ENCODE measurements at regions not wholly inside any gene's neighbourhood (a gene's known extent, or its start where the extent isn't known, plus 50 kb on each side); places are given as distances from the start of the nearest gene placed in this dataset.

GRCh38 chr2:42920446-42921146 lies 128.2 kb upstream of the HAAO start:
- DNase-seq (ENCODE audit: low read depth in 2 of 2), result no peak

DNA sequence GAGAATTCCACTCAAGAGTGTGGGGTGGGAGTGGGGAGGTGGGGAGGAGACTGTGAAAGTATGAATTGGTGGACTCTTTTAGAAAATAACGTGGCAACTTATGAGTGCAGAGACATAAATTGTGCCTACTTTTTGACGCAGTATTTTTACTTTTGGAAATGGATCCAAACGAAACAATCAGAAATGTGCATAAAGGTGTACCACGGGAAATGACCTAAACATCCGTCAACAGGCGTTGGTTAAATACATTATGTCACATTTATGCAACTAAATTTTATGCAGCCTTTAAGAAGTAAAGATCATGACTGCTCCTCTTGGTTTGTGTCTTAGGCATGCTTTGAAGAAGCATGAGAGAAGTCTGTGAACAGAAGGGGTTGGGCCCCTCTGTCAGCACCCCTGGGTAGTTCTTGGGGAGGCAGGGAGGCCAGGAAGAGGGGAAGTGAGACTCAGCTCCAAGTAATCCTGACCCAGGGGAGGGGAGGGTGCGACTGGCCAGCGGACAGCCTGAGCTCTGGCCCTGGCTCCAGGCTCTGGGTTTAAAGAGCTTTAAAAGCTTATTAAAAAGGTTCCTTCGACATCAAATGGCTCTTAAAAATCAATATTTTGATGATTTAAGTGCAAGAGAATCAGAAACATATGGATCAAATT lies 126.4 kb upstream of the HAAO start:
- no peak for DNase-seq (ENCODE audit: low read depth in 2 of 2)

DNA sequence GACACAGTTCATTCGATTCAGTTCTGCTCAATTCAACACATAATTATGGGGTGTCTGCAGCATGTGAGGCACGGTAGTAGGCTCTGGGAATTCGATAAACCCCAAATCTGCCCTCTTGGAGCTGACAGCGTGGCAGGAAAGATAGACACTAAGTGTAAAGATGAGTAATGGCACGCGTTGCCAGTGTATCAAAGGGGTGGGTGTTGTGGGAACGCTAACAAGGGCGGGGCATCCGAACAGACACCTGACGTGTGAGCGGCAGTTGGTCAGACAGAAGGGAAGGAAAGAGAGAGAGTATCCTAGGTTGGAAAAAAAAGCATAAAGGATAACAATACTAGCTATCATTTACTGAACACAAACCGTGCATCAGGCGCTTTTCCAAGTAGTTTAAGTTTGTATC lies 125.7 kb upstream of the HAAO start:
- DNase-seq (ENCODE audit: low read depth in 2 of 2), result no peak

DNA sequence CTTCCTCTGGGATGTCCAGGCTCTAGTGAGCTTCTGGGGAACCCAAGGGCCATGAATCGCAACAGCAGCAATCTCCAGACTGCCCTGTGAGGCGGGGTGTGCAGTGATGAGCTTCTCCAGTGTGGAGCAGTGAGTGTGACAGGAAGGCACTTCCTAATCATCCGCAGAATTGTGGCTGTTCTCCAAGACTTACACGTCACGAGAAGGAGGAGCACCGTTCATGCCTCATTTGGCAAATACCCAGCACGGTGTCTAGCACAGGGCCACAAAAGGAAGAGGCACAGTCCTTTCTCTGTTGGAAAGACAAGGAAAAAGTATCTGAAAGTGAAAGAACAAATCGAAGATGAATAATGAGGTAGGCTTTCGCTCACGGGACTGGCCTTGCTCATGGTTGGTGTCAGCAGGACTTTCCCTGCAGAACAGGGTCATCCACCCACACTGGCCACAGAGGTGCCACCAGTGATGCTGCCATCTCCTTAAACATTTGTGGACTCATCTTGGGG lies 125.1 kb upstream of the HAAO start:
- DNase-seq (ENCODE audit: low read depth in 2 of 2), result no peak

GRCh38 chr2:42916324-42916723 lies 123.9 kb upstream of the HAAO start:
- DNase-seq (ENCODE audit: low read depth in 2 of 2), result no peak

- DNase-seq (ENCODE audit: low read depth in 2 of 2), result no peak
Observed at GRCh38 chr2:42914860-42915259, 122.5 kb upstream of the HAAO start.

GRCh38 chr2:42914314-42914713 lies 121.9 kb upstream of the HAAO start:
- DNase-seq (ENCODE audit: low read depth in 2 of 2), result no peak

DNA sequence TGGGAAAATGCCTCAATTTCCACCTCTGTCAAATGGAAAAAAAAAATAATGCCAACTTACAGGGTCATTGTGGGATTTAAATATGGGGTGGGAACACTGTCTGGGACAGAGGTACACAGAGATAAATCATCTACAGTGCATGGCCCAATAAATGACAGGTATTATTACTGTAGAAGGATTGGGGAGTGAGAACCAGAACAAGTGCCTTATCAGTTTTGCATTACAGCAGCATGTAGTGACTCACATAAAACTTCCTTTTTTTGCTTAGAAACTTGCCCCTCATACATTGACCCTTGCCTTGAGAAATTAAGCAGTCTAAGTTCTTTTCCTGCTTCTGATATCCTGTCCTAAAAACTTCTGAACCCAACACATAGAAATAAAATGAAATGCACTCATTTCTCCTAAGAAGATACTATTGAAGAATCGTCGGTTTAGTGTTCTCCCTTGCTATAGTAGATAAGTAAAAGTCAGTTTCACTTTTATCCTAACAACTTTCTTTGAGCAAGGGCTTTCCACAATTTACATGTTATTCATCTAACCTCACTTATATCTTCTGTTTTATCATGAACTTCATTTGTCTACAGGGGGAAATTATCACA lies 121.0 kb upstream of the HAAO start:
- no peak for DNase-seq (ENCODE audit: low read depth in 2 of 2)

- DNase-seq (ENCODE audit: low read depth in 2 of 2), result no peak
Observed at GRCh38 chr2:42910645-42911405, 118.4 kb upstream of the HAAO start.

DNA sequence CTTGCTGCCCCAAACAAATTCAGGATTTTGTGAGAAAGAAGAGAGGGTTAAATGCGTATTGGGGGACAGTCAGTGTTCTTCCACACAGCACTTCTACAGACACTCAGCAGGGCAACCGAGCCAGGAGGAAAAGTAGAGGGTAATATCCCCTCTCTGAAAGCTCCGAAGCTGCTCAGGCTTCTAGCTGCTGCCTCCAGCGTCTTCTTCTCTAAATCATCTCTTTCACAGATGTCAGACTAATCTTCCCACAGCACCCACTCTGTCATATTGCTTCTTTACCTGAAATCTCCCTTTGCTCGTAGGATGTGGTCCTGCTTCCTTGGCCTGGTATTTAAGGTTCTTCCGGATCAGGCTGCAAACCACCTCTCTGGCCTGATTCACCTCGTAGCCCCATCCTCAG lies 117.6 kb upstream of the HAAO start:
- no peak for DNase-seq (ENCODE audit: low read depth in 2 of 2)

DNA sequence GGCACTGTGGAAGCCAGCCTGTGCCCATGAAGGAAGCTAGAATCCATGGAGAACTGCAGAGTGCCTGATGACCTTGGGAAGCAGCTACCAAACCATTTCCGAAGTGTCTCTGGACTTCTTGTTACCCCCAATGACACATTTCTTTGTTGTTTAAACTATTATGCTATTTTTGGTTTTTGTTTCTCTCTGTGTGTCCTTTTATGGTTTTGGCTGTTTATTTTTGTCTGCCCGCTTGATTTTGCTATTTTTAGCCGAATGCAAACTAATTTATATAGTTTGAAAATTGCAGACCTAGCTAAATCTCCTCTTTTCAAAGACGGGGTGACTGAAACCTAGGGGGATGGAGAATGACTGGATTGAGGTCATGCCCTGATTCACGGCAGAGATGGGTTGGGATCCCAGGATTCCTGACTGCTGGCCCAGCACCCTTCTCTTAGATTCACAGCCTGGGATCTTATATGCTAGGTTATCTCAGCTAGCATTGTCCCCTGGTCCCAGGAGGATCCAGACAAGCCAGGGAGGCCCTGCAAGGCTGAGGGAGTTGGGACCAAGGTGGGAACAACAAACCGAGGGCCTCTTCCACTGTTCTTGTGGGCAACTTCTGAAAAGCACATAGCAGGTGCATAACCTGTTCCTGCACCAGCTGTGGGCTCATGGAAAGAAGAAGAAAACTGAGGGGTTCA lies 116.3 kb upstream of the HAAO start:
- no peak for DNase-seq (ENCODE audit: low read depth in 2 of 2)

DNA sequence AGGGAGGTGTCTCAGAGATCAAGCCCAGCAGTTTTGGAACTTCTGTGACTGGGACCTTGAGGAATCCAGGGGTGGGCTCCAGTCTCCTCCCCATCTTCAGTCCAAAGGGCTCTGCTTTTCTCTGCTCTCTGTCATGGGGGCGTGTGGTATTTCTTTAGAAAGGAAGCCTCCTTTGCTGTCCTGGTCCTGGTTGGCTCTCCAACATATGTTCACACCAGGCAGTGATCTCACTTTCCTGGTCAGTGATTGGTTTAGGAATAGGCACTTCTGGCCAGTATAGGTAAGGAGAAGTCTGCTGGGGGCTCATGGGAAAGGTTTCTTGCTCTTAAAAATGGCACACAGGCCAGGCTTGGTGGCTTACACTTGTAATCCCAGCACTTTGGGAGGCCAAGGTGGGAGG lies 115.5 kb upstream of the HAAO start:
- no peak for DNase-seq (ENCODE audit: low read depth in 2 of 2)

GRCh38 chr2:42906557-42907411 lies 114.4 kb upstream of the HAAO start:
- no peak for DNase-seq (ENCODE audit: low read depth in 2 of 2)

GRCh38 chr2:42906111-42906556 lies 113.8 kb upstream of the HAAO start:
- DNase-seq (ENCODE audit: low read depth in 2 of 2), result no peak

DNA sequence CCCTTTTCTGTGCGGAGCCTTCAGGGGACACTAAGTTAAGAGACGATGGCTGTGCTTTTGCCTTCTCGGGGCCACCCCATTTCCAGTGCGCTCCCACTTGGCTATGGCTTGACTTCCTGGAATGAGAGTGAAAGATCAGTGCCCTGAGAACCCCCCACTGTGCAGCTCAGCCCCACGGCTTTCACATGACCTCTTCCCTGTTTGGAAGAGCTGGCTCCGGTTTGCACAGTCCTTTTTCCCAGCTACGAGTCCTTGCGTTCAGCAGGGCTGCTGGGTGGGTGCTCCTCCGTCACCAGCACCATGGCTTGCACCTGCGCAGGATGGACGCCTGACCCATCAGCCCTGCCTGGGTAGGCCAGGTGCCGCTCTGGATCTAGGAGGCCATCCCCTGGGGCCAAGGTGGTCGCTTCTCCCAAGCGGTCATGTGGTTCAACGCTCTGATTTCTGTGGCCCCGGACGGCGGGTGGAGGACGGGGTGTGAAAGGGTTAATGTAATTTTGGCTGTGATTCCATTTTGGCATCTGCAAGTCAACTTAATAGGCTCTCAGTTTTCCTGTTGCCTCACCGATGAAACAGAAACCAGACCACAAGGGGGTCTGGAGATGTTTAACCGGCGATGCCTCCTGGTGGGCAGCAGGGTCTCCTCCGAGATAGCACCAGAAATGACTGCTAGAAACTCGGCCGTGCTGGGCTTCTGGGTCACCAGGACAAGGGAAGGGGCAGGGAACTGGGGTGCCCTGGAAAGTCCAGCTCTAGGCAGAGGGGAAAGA lies 113.1 kb upstream of the HAAO start:
- DNase-seq (ENCODE audit: low read depth in 2 of 2), result no peak

- DNase-seq (ENCODE audit: low read depth in 2 of 2), result no peak
Observed at GRCh38 chr2:42904576-42904876, 112.1 kb upstream of the HAAO start.

DNA sequence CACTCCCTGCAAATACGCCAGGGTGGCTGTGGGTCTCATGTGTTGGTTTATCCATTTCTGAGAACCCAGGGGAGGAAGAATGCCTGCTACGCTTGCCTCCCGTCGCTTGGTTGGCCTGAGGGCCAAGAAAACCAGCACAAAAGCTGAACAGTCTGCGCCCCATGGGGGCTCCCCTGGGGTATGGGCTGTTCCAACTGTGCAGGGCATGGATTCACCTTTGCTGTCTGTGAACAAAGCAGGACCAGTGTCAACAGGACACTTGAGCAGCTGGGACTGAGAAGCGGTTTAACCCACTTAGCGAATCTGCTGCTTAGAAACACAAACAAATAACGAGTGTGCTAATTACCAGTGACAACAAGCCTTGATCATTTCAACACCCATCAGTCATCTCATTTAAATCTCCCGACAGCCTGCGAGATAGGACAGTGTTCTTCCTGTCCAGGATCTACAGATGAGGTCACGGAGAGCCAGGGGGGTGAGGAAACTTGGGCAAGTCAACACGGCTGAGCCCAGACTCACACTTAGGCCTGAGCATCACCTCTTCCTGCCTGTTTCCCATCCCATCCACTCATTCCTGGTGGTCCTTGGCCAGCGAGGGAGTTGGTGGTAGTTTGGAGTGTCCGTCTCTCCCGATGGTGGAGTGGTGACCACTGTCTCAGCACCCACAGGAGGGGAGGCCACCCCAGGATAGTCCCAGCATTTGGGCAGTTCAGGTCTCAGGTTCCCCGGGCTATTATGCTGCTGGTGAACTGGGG lies 111.6 kb upstream of the HAAO start:
- DNase-seq (ENCODE audit: low read depth in 2 of 2), result no peak

DNA sequence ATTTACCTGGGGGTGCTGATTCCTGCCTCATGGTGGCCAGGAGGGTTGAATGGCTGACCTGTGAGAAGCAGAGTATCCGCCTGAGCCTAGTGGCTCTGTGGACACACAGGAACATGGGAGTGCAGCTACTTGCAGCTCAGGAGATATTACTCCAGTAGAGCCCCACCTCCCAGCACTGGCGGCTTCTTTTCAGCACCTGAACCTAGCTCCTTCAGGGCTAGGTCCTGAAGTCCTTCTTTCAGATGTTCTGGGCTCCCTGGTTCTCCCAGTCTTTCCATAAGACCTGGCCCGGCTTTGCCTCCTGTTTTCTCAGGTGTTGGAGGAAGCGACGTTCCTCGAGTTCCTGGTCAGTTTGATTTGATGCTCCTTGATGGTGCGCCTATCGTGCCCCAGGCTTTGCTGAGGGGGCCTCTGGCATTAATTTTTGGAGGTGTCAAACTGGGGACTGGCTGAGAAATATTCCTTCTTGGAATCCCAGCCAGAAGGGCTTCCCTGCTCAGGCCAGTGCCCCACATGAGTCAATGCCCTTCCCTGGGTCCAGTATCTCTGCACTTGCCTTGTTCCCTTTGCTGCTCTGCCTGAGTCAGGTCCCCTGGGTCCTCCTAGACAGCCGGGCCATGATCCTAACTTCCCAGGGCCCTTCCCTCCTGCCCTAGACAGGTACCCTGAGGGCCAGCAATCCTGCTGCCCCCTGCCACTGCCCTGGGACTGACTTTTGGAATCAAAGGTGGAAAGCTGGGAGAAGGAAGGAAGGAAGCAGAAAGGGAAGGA lies 110.7 kb upstream of the HAAO start:
- no peak for DNase-seq (ENCODE audit: low read depth in 2 of 2)

Data from stimulated activated CD8-positive, alpha-beta memory T cell treated with anti-CD3 and anti-CD28 coated beads, Interleukin-2, amount 100 ng/mL, for 48 hours (primary cell).